HG02588 (cell line): ENCODE measurements at regions not wholly inside any gene's neighbourhood (a gene's known extent, or its start where the extent isn't known, plus 50 kb on each side); places are given as distances from the start of the nearest gene placed in this dataset.
"Not testable (repeated sequence)": the region's sequence is repeated elsewhere in the genome, so short reads cannot be mapped to it uniquely, and the experiment has no call there.

Source experiments
- ATAC-seq: cut with Tn5 transposase; IDR thresholded peaks from one replicate; pipeline ENCODE4 v1.9.1; 2021; ENCODE audit warnings: mild to moderate bottlenecking, moderate library complexity; ENCODE audit not compliant: unreplicated experiment

DNA sequence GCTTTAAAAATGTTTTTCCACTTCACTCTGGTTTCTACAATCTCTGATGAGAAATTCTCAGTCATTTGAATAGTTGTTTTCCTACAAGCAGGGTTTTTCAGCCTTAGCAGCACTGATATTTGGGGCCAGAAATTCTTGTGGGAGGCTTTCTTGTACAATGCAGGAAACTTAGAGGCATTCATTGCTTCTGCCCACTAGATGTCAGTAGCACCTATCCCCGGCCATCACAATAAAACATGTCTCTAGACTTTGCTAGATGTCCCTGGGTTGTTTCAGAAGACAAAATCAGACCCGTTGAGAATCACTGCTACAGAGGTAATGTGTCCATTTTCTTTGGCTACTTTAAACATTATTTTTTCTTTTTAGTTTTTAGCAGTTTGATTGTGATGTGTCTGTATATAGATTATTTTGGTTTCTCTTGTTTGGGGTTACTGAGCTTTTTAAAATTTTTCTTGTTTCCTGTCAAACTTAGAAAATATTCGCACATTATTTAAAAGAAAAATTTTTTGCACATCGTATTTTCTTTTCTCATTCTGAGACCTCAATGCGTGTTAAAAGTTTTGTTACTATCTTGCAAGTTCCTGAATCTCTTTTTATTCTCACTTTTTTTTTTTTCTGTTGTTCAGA, 60.8 kb upstream of the CCDC179 start:
- peak; percentile 93 for ATAC-seq

- ATAC-seq: no peak
These were observed 62.4 kb upstream of the CCDC179 start for GRCh38 chr11:22922672-22923071.

DNA sequence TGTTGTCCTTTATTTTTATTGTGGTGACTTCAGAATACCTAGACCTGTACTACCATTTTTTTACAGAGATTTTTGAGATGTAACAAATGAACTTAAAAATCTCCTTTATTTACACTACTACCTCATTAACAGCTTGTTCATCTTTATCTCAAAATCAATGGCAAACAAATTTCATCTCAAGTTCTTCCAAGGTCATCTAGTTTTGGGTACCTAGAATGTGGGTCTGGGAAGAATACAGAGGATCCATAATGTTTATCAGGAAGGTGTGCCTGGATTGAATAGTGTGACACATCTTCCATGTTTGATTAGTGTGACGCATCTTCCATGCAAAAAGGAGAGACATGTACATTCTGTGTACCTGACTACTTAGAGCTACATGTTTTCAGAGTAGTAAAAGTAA, 63.3 kb upstream of the CCDC179 start:
- ATAC-seq: no peak

DNA sequence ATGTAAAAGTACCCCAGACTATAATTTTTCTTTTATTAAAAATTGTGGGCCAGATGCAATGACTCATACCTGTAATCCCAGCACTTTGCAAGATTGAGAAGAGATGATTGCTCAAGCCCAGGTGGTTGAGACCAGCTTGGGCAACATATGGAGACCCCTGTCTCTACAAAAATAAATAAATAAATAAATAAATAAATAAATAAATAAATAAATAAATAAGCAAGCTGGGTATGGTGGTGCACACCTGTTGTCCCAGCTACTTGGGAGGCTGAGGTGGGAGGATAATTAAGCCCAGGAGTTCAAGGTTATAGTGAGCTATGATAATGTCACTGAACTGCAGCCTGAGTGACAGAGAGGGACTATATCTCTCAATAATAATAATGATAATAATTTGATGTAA, 66.1 kb upstream of the CCDC179 start:
- ATAC-seq: no peak

GRCh38 chr11:22927793-22928192, 67.5 kb upstream of the CCDC179 start:
- no peak for ATAC-seq

- no peak for ATAC-seq
These were observed 68.1 kb upstream of the CCDC179 start for GRCh38 chr11:22928207-22928917.

GRCh38 chr11:22930816-22931594, 70.7 kb upstream of the CCDC179 start:
- ATAC-seq: peak; percentile 97

DNA sequence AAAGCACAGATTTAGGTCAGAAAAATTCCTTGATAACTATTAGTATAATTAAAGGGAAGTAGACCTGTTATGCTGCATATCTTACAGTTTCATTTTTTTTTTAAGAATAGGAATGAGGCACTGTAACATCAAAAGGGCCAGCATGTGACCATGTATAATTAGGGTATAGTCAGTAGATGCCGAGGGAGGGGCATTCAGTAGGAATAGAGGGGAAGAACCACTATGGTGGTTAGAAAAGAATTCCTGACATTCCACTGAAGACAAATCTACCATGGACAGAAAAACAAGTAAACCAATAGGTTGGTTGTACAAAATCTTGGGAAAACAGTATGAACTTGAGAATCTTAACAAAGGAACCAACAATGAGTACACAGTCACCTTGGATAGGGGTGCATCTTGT, 78.4 kb upstream of the CCDC179 start:
- no peak for ATAC-seq

DNA sequence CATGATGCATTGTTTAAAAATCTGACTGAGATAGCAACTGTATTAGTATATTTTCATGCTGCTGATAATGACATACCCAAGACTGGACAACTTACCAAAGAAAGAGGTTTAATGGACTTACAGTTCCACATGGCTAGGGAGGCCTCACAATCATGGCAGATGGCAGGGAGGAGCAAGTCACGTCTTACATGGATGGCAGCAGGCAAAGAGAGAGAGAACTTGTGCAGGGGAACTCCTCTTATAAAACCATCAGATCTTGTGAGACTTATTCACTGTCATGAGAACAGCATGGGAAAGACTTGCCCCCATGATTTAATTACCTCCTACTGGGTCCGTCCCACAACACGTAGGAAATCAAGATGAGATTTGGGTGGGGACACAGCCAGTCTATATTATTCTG, 81.3 kb upstream of the CCDC179 start:
- not testable (repeated sequence) for ATAC-seq

GRCh38 chr11:22957786-22958185, 97.5 kb upstream of the CCDC179 start:
- ATAC-seq: no peak

- no peak for ATAC-seq
These were observed 114.0 kb upstream of the CCDC179 start for GRCh38 chr11:22974251-22974650.

GRCh38 chr11:22976146-22976545, 115.9 kb upstream of the CCDC179 start:
- no peak for ATAC-seq

DNA sequence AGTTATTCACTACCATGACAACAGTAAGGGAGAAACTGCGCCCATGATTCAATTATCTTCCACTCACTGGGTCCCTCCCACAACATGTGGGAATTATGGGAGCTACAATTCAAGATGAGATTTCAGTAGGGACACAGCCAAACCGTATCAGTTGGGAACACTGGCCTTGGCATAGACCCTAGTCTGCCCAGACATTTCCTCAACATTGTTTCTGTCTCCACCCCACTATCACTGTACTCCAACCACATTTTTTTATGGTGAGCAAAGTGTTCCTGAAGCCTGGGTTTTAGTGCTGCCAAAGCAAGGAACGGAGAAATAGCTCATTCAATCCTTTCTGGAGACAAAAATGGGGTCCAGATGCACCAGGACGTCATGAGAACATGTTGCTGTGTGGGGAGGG, 122.6 kb upstream of the CCDC179 start:
- ATAC-seq: no peak

- no peak for ATAC-seq
These were observed 123.8 kb upstream of the CCDC179 start for GRCh38 chr11:22984045-22984444.

GRCh38 chr11:22989371-22989770, 129.1 kb upstream of the CCDC179 start:
- ATAC-seq: no peak

DNA sequence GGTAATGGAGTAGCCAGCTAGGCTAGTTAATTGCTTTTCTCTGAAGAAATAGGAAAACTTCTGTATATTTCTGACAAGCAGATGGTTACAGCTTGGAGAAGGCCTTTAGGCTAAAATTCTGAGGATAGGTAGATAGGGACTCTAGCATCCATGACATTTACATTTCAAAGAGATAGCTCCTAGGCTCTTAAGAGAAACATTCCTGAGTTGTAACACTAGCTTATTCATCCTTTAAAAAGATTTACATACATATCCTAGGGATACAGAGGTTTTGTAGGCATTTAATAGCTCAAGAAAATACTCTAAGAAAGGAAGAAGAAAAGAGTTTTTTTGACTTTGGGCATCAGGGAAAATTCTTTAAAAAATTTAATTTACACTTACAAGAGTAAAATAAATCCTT, 130.9 kb upstream of the CCDC179 start:
- ATAC-seq: no peak

GRCh38 chr11:23006730-23007129, 146.5 kb upstream of the CCDC179 start:
- no peak for ATAC-seq

- ATAC-seq: no peak
These were observed 150.6 kb upstream of the CCDC179 start for GRCh38 chr11:23010790-23011335.

- no peak for ATAC-seq
These were observed 152.7 kb upstream of the CCDC179 start for GRCh38 chr11:23012930-23013329.

GRCh38 chr11:23013509-23013908, 153.2 kb upstream of the CCDC179 start:
- no peak for ATAC-seq

GRCh38 chr11:23021287-23021863, 161.1 kb upstream of the CCDC179 start:
- peak; percentile 53 for ATAC-seq
